ENCODE measurements at regions not wholly inside any gene's neighbourhood (a gene's known extent, or its start where the extent isn't known, plus 50 kb on each side); places are given as distances from the start of the nearest gene placed in this dataset.

DNA sequence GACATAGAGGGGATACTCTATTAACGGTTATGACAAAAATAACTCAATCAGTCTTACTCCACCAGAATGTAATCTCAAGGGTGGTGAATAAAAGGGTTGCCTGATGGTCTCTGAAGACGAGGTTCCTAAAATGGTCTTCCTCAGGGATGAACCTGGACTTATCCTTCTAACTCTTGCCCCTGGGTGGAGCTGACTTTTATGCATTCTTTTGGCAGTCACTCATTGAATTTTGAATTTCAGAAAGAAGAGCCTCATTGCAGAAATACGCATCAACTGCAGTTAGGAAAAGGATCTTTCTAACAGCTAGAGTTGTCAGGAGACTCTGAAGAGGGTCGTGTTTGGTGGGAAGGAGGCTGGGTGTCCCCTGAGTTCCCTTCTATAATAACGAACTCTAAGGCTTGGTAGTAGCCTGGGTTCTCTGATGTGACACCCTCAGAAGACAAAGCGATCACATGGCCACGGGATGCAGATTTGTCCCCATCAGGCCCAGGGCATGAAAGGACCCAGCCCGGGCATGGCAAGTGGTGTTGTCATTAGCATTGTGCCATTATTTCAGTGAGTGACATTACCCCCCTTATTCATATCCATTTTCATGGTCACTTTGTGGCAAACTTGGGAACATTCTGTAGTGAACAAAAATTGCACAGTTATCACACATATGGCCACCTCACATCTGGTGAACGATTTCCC lies 58.6 kb upstream of the JCAD start:
- Mint-ChIP-seq H3K4me1 (ENCODE audit: low read depth) (peaks cover 15% of the 10 kb centered on the region), H3K9me3 (ENCODE audit: low read depth) (no peaks in the 10 kb centered on the region), H3K27ac (ENCODE audit: unreplicated experiment) (no peak overlapping the region), H3K4me3 (ENCODE audit: unreplicated experiment) (no peak overlapping the region), H3K27me3 (ENCODE audit: low read depth) (no peaks in the 10 kb centered on the region), H3K36me3 (ENCODE audit: low read depth) (no peaks in the 10 kb centered on the region)
- no peak for DNase-seq (ENCODE audit: low spot score)
- TF ChIP-seq, protein P1, sequence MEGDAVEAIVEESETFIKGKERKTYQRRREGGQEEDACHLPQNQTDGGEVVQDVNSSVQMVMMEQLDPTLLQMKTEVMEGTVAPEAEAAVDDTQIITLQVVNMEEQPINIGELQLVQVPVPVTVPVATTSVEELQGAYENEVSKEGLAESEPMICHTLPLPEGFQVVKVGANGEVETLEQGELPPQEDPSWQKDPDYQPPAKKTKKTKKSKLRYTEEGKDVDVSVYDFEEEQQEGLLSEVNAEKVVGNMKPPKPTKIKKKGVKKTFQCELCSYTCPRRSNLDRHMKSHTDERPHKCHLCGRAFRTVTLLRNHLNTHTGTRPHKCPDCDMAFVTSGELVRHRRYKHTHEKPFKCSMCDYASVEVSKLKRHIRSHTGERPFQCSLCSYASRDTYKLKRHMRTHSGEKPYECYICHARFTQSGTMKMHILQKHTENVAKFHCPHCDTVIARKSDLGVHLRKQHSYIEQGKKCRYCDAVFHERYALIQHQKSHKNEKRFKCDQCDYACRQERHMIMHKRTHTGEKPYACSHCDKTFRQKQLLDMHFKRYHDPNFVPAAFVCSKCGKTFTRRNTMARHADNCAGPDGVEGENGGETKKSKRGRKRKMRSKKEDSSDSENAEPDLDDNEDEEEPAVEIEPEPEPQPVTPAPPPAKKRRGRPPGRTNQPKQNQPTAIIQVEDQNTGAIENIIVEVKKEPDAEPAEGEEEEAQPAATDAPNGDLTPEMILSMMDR (IDR thresholded peaks at IDR 0.05) = no peak

DNA sequence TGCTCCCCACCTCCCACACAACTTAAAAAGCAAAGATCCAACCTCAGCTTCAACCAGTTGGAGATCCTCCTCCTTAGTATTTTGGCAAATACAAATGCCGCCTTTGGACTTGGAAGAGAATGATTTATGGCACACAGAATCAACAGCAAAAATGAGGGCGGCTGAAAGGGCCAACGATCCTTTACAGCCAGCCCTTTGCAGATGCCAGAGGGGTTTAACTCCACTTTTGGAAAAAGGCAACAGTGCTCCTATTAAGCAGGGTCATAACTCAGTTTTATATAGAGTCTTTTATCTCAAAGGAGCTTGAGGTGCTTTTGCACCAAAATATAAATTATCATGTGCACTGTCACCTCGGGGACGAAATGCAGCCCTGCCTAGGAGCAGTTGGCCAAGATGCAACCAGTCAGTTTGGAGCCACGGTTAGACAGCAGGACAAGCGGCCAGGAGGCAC lies 56.7 kb upstream of the JCAD start:
- TF ChIP-seq, protein P1 (IDR thresholded peaks at IDR 0.05) = no peak
- Mint-ChIP-seq H3K27ac (ENCODE audit: unreplicated experiment) (no peak overlapping the region), H3K4me3 (ENCODE audit: unreplicated experiment) (no peak overlapping the region), H3K36me3 (ENCODE audit: low read depth) (no peaks in the 10 kb centered on the region), H3K27me3 (ENCODE audit: low read depth) (no peaks in the 10 kb centered on the region), H3K4me1 (ENCODE audit: low read depth) (peaks cover 25% of the 10 kb centered on the region), H3K9me3 (ENCODE audit: low read depth) (peaks cover 6% of the 10 kb centered on the region)
- no peak for DNase-seq (ENCODE audit: low spot score)

- Mint-ChIP-seq H3K27ac (ENCODE audit: unreplicated experiment) (no peak overlapping the region), H3K9me3 (ENCODE audit: low read depth) (peaks cover 6% of the 10 kb centered on the region), H3K4me3 (ENCODE audit: unreplicated experiment) (no peak overlapping the region)
Measured at GRCh38 chr10:30115626-30115940, 56.2 kb upstream of the JCAD start.

DNA sequence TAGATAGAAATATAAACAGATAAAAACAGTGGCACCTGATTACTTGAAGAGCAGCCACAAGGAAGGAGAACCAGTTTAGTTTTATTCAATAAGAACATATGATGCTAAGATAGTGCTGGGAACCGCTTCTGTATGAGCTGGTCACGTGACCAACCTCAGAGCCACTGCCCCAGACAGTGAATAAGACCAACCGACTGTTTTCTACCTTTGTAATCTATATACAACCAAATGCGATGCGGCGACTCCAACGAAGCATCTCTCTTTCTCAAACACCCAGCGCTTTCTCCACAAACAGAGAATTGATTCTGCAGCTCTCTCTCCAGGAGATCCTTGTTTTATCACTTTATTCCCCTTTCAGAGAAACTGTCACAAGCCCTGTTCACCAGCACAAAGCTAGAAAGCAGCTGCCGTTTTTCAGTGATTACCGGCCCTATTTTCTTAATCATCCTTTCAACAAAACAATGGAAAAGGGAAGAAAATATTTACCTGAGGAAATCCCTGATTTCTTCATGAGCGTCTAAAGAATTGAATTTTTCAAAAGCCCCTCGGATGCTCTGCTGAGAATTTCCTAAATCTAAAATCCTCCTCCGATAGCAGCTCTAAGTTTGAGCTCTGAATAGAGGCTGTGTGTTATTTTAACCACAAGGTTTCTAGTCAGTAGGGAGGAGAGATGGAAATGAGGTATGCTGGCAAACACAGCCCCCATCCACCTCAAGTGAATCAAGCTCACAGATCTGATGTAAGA lies 55.7 kb upstream of the JCAD start:
- H3K27ac Mint-ChIP-seq (ENCODE audit: unreplicated experiment) = no peak overlapping the region
- H3K27me3 Mint-ChIP-seq (ENCODE audit: low read depth) = no peaks in the 10 kb centered on the region
- H3K4me1 Mint-ChIP-seq (ENCODE audit: low read depth) = peaks cover 25% of the 10 kb centered on the region
- TF ChIP-seq, protein P1 (IDR thresholded peaks at IDR 0.05) = no peak
- no peak overlapping the region for H3K4me3 Mint-ChIP-seq (ENCODE audit: unreplicated experiment)
- DNase-seq (ENCODE audit: low spot score) = no peak
- peaks cover 6% of the 10 kb centered on the region for H3K9me3 Mint-ChIP-seq (ENCODE audit: low read depth)
- H3K36me3 Mint-ChIP-seq (ENCODE audit: low read depth) = no peaks in the 10 kb centered on the region

More at GRCh38 chr10:30115626-30115940, 56.2 kb upstream of the JCAD start:
- H3K4me1 Mint-ChIP-seq (ENCODE audit: low read depth) = peaks cover 25% of the 10 kb centered on the region
- TF ChIP-seq, protein P1 (IDR thresholded peaks at IDR 0.05) = no peak
- H3K36me3 Mint-ChIP-seq (ENCODE audit: low read depth) = no peaks in the 10 kb centered on the region
- H3K27me3 Mint-ChIP-seq (ENCODE audit: low read depth) = no peaks in the 10 kb centered on the region
- no peak for DNase-seq (ENCODE audit: low spot score)

DNA sequence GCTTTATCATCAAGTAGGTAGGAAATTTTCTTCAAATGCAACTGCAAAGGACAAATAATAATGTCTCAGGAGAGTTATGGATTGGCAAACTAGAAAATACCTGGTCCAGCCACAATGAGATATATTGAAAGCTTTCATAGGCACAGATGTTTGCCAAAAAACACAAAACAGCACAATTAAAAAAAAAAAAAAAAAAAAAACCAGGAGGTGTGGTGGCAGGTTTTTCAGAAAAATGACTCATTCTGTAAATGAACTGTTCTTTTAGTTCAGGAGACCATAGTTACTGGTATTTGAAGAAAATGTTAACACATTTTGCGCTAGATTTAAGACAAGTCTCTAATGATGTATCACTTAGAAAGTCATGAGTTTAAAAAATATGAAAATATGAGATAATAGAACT lies 55.0 kb upstream of the JCAD start:
- TF ChIP-seq, protein P1 (IDR thresholded peaks at IDR 0.05) = no peak
- H3K27ac Mint-ChIP-seq (ENCODE audit: unreplicated experiment) = no peak overlapping the region
- no peak overlapping the region for H3K4me3 Mint-ChIP-seq (ENCODE audit: unreplicated experiment)
- H3K4me1 Mint-ChIP-seq (ENCODE audit: low read depth) = peaks cover 25% of the 10 kb centered on the region
- peaks cover 6% of the 10 kb centered on the region for H3K9me3 Mint-ChIP-seq (ENCODE audit: low read depth)
- H3K36me3 Mint-ChIP-seq (ENCODE audit: low read depth) = no peaks in the 10 kb centered on the region
- H3K27me3 Mint-ChIP-seq (ENCODE audit: low read depth) = no peaks in the 10 kb centered on the region
- no peak for DNase-seq (ENCODE audit: low spot score)
